Endothelial cell of umbilical vein (primary cell): ENCODE measurements at regions not wholly inside any gene's neighbourhood (a gene's known extent, or its start where the extent isn't known, plus 50 kb on each side); places are given as distances from the start of the nearest gene placed in this dataset.

Source experiments
- BruUV-seq: library from RNA; stranded (reverse); fragments of 400-500 nt; replicated peaks from 2 replicates; lab custom pipeline; 2021; lab: Mats Ljungman, UMichigan
- CTCF ChIA-PET: fragments of 300-600, 350-600 bp; sonication (Branson Sonifier 250); formaldehyde crosslinking; loops from one replicate; lab custom pipeline; 2021; ENCODE audit warnings: antibody characterized with exemption, inconsistent platforms; lab: Charles Lee
- POLR2A ChIA-PET: fragments of 300-600, 350-600 bp; sonication (Branson Sonifier 250); formaldehyde crosslinking; loops from one replicate; lab custom pipeline; 2021; ENCODE audit warnings: antibody characterized with exemption, inconsistent platforms; lab: Charles Lee
- DNase-seq: peaks from one replicate; pipeline ENCODE4 v3.0.0-alpha.2; 2011; ENCODE audit warnings: low read depth, low spot score
- FAIRE-seq: peaks from 2 replicates; lab custom pipeline; 2011; peaks lifted over from hg19 to GRCh38; lab: Jason Lieb, UNC
- H2AFZ ChIP-seq: 2 replicates; pipeline ENCODE4 v1.6.0; 2012; ENCODE audit warnings: low read depth, low read length, control low read depth, inconsistent platforms
- H3K27ac ChIP-seq: 2 replicates; pipeline ENCODE4 v1.5.1; 2011; ENCODE audit warnings: low read depth, mild to moderate bottlenecking, control low read depth, low read length, moderate library complexity; ENCODE audit not compliant: insufficient read depth
- H3K27me3 ChIP-seq, 2 experiments: 2 replicates each; pipeline versions ENCODE4 v1.6.0 to v1.6.1; 2011; ENCODE audit warnings: low read length in 2 of 2, mixed read lengths in 1 of 2; ENCODE audit not compliant: control insufficient read depth in 2 of 2, insufficient read depth in 2 of 2
- H3K36me3 ChIP-seq, 2 experiments: 2 replicates in 1 of 2; 3 replicates in 1 of 2; pipeline ENCODE4 v1.5.1; 2011; ENCODE audit warnings: low read length in 2 of 2, mild to moderate bottlenecking in 1 of 2, moderate library complexity in 1 of 2; ENCODE audit not compliant: control insufficient read depth in 2 of 2, insufficient read depth in 2 of 2; ENCODE audit errors: extremely low read depth in 1 of 2
- H3K4me1 ChIP-seq: 3 replicates; pipeline ENCODE4 v1.5.1; 2011; ENCODE audit warnings: mild to moderate bottlenecking, low read length; ENCODE audit not compliant: control insufficient read depth, insufficient read depth; ENCODE audit errors: extremely low read depth
- H3K4me2 ChIP-seq: 2 replicates; pipeline ENCODE4 v1.6.1; 2011; ENCODE audit warnings: low read length, control low read depth, mixed read lengths; ENCODE audit not compliant: insufficient read depth
- H3K4me3 ChIP-seq, 3 experiments: fragments of 200-600 bp in 1 of 3; sonication (generic), shearing (Covaris generic) in 1 of 3; replicated peaks in 1 of 3; 2 replicates each; pipeline ENCODE4 v1.5.1; 2011 to 2016; ENCODE audit warnings: control low read depth in 3 of 3, low read length in 3 of 3, mild to moderate bottlenecking in 2 of 3, inconsistent platforms in 1 of 3, low read depth in 1 of 3, moderate library complexity in 1 of 3; ENCODE audit not compliant: insufficient read depth in 1 of 3
- H3K79me2 ChIP-seq: 2 replicates; pipeline ENCODE4 v1.6.0; 2012; ENCODE audit warnings: low read length, inconsistent platforms; ENCODE audit not compliant: control insufficient read depth, insufficient read depth
- H3K9ac ChIP-seq: replicated peaks from 2 replicates; pipeline ENCODE3; 2011; ENCODE audit warnings: low read length, control low read depth; ENCODE audit not compliant: insufficient read depth; ENCODE audit errors: extremely low read depth
- H3K9me1 ChIP-seq: replicated peaks from 3 replicates; pipeline ENCODE4 v1.6.0; 2011; ENCODE audit warnings: mild to moderate bottlenecking, low read length; ENCODE audit not compliant: control insufficient read depth, insufficient read depth; ENCODE audit errors: extremely low read depth
- H3K9me3 ChIP-seq: replicated peaks from 2 replicates; pipeline ENCODE4 v1.5.1; 2012; ENCODE audit warnings: low read length, inconsistent platforms; ENCODE audit not compliant: control insufficient read depth, insufficient read depth
- H4K20me1 ChIP-seq: replicated peaks from 2 replicates; pipeline ENCODE3; 2011; ENCODE audit warnings: mild to moderate bottlenecking, low read length; ENCODE audit not compliant: control insufficient read depth, insufficient read depth; ENCODE audit errors: extremely low read depth
- FOS ChIP-seq: IDR thresholded peaks from 2 replicates; pipeline ENCODE4 v1.6.1; 2011; ENCODE audit warnings: mild to moderate bottlenecking, low read length, moderate library complexity, borderline replicate concordance; ENCODE audit not compliant: insufficient read depth
- JUN ChIP-seq: IDR thresholded peaks from 2 replicates; pipeline ENCODE4 v1.6.1; 2011; ENCODE audit warnings: borderline replicate concordance, low read depth; ENCODE audit not compliant: insufficient read length, insufficient read depth
- MYC ChIP-seq: IDR thresholded peaks from one replicate; pipeline ENCODE4 v1.6.1; 2011; ENCODE audit warnings: mild to moderate bottlenecking, low read depth, low read length
- dilution Hi-C: fragments of 300-500 bp; cut with MboI; formaldehyde crosslinking; loops from one replicate; pipeline ENCODE4 v1.15.0; 2019; ENCODE audit warnings: low sequenced_read_pairs; ENCODE audit not compliant: extremely low pct_ligation_motif_present
- intact Hi-C: fragments of 100-400 bp; cut with micrococcal nuclease; formaldehyde crosslinking; loops from one replicate; pipeline ENCODE4 v1.10.0; 2022
- TF ChIP-seq, protein P1 (sequence below): IDR thresholded peaks from 2 replicates; pipeline ENCODE4 v1.6.1; 2011; ENCODE audit not compliant: insufficient read depth, insufficient read length
- TF ChIP-seq, protein P2 (sequence below), 2 donors: IDR thresholded peaks; 1 replicate in 1 of 2; 2 replicates in 1 of 2; pipeline ENCODE4 v1.5.1; 2011; ENCODE audit warnings: low read length in 2 of 2, mild to moderate bottlenecking in 2 of 2, moderate library complexity in 2 of 2, control low read depth in 1 of 2, inconsistent platforms in 1 of 2, low read depth in 1 of 2; ENCODE audit not compliant: insufficient read depth in 1 of 2; ENCODE audit errors: extremely low read depth in 1 of 2

DNA sequence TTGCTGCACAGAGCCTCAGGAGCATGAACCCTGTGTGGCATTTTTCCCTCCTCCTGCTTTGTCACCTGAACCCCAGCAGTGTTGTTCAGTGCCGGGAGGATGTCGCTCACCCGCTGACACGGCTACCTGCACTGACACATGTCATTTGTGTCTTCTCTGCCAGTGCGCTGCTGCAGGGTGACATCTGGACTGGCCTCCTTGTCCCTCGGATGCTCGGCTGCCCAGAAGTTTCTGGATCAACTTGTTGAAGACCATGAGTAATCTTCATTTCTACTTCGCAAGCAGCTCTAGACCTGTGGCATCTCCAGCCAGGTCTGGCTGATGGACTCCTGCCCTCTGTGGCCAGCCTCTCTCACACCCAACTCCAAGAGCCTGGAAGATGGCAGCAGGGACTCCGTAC lies 311.1 kb upstream of the C2CD4B start:
- intact Hi-C loops (no loop called here), dilution Hi-C loops (no loop called here)
- Histone ChIP-seq H3K36me3 (no peaks in the 10 kb centered on the region), H3K9ac (no peak overlapping the region), H3K27ac (no peak overlapping the region), H3K27me3 (no peaks in the 10 kb centered on the region), H3K4me3 (no peak overlapping the region), H3K9me1 (no peaks in the 10 kb centered on the region), H3K4me2 (no peak overlapping the region), H3K9me3 (no peaks in the 10 kb centered on the region), H2AFZ (no peak overlapping the region), H3K79me2 (no peaks in the 10 kb centered on the region), H3K4me1 (no peaks in the 10 kb centered on the region), H4K20me1 (no peaks in the 10 kb centered on the region)
- BruUV-seq: no TSS peak
- FAIRE-seq (no peak), DNase-seq (no peak)
- TF ChIP-seq, protein P1, sequence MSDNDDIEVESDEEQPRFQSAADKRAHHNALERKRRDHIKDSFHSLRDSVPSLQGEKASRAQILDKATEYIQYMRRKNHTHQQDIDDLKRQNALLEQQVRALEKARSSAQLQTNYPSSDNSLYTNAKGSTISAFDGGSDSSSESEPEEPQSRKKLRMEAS: no peak
- ChIA-PET CTCF (no interaction called here), POLR2A (no interaction called here)

DNA sequence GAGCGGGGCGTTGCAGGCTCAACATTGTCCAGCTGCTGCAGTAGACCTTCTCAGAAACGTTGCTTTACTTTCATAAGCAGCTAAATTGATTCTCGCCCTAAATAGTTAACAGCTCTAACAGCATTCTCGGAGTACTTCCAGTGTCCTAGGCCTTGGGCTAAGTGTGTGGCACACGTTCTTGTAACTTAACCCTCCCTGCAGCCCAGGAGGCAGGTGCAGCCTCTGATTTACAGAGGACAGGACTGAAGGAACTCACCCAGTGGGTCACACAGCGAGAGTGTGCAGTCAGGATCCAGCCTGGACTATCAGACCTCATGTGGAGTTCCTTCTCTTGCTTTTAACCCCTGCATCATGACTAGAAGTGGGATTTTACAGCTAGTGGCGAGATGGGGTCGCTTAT lies 312.8 kb upstream of the C2CD4B start:
- Histone ChIP-seq H3K9ac (no peak overlapping the region), H4K20me1 (no peaks in the 10 kb centered on the region), H3K27ac (no peak overlapping the region), H3K9me1 (no peaks in the 10 kb centered on the region), H3K27me3 (no peaks in the 10 kb centered on the region), H3K4me1 (no peaks in the 10 kb centered on the region), H3K9me3 (no peaks in the 10 kb centered on the region), H3K79me2 (no peaks in the 10 kb centered on the region), H2AFZ (no peak overlapping the region), H3K36me3 (no peaks in the 10 kb centered on the region), H3K4me2 (no peak overlapping the region), H3K4me3 (no peak overlapping the region)
- BruUV-seq: no TSS peak
- TF ChIP-seq MYC (no peak), JUN (no peak), FOS (no peak)
- TF ChIP-seq, protein P1: no peak
- TF ChIP-seq, protein P2, sequence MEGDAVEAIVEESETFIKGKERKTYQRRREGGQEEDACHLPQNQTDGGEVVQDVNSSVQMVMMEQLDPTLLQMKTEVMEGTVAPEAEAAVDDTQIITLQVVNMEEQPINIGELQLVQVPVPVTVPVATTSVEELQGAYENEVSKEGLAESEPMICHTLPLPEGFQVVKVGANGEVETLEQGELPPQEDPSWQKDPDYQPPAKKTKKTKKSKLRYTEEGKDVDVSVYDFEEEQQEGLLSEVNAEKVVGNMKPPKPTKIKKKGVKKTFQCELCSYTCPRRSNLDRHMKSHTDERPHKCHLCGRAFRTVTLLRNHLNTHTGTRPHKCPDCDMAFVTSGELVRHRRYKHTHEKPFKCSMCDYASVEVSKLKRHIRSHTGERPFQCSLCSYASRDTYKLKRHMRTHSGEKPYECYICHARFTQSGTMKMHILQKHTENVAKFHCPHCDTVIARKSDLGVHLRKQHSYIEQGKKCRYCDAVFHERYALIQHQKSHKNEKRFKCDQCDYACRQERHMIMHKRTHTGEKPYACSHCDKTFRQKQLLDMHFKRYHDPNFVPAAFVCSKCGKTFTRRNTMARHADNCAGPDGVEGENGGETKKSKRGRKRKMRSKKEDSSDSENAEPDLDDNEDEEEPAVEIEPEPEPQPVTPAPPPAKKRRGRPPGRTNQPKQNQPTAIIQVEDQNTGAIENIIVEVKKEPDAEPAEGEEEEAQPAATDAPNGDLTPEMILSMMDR (IDR thresholded peaks at IDR 0.05; ENCODE audit: extremely low read depth in 1 of 2, insufficient read depth in 1 of 2, low read depth in 1 of 2, low read length in 2 of 2): no peak
- intact Hi-C loops (no loop called here), dilution Hi-C loops (no loop called here)
- CTCF ChIA-PET: no interaction called here
- POLR2A ChIA-PET: no interaction called here
- DNase-seq: no peak
- no peak for FAIRE-seq
